T-cell (primary cell): ENCODE measurements at regions not wholly inside any gene's neighbourhood (a gene's known extent, or its start where the extent isn't known, plus 50 kb on each side); places are given as distances from the start of the nearest gene placed in this dataset.
"Not testable (repeated sequence)": the region's sequence is repeated elsewhere in the genome, so short reads cannot be mapped to it uniquely, and the experiment has no call there.

Source experiments
- ATAC-seq, 4 experiments: fragments of 200-7000 bp in 3 of 4; fragments of 150-1000 bp in 1 of 4; cut with Tn5 transposase; replicated peaks in 1 of 4; 1 replicate in 3 of 4; 2 replicates in 1 of 4; pipeline ENCODE4 v1.10.0; 2021; ENCODE audit warnings: moderate library complexity in 3 of 4, mild to moderate bottlenecking in 2 of 4, moderate number of reproducible peaks in 1 of 4
- CTCF ChIA-PET, 2 donors: fragments of 300-600 bp; sonication (Branson Sonifier 250); formaldehyde crosslinking; loops; one replicate each; lab custom pipeline; 2022; ENCODE audit warnings: antibody characterized with exemption in 2 of 2; lab: Charles Lee
- POLR2A ChIA-PET, 2 donors: fragments of 300-600 bp; sonication (Branson Sonifier 250); formaldehyde crosslinking; loops; one replicate each; lab custom pipeline; 2022; ENCODE audit warnings: antibody characterized with exemption in 2 of 2; lab: Charles Lee
- DNase-seq, 35 experiments: peaks; one replicate each; pipeline versions ENCODE4 v3.0.0 to v3.0.0-alpha.2; 2013 to 2023
- H3K27ac ChIP-seq: one replicate; pipeline ENCODE4 v1.5.1; 2013; ENCODE audit warnings: low read length
- H3K27me3 ChIP-seq, 2 experiments: replicated peaks in 1 of 2; 1 replicate in 1 of 2; 2 replicates in 1 of 2; pipeline versions ENCODE4 v1.6.1 to v1.7.0; 2013; ENCODE audit warnings: low read length in 1 of 2, mixed read lengths in 1 of 2; ENCODE audit not compliant: control insufficient read depth in 2 of 2, insufficient read depth in 2 of 2; ENCODE audit errors: extremely low read depth in 1 of 2
- H3K36me3 ChIP-seq, 2 donors: 1 replicate in 1 of 2; 2 replicates in 1 of 2; pipeline versions ENCODE4 v1.6.1 to v1.7.0; 2013; ENCODE audit warnings: low read length in 1 of 2; ENCODE audit not compliant: control insufficient read depth in 2 of 2, insufficient read depth in 1 of 2; ENCODE audit errors: extremely low read depth in 1 of 2
- H3K4me1 ChIP-seq, 2 experiments: 1 replicate in 1 of 2; 2 replicates in 1 of 2; pipeline versions ENCODE4 v1.6.1 to v1.7.0; 2013; ENCODE audit warnings: low read length in 2 of 2, mixed read lengths in 1 of 2; ENCODE audit not compliant: insufficient read depth in 2 of 2, control insufficient read depth in 1 of 2; ENCODE audit errors: extremely low read depth in 1 of 2
- H3K4me3 ChIP-seq, 2 donors: 1 replicate in 1 of 2; 2 replicates in 1 of 2; pipeline versions ENCODE4 v1.5.1 to v1.7.0; 2013; ENCODE audit warnings: mild to moderate bottlenecking in 2 of 2, low read length in 1 of 2, moderate library complexity in 1 of 2; ENCODE audit not compliant: control insufficient read depth in 1 of 2; ENCODE audit errors: extremely low read depth in 1 of 2
- H3K9me3 ChIP-seq: 2 replicates; pipeline ENCODE4 v1.7.0; 2013
- H3K27ac Mint-ChIP-seq, 2 donors: one replicate each; pipeline ENCODE4 v1.8.0; 2020 to 2021; ENCODE audit warnings: mild to moderate bottlenecking in 2 of 2, mixed read lengths in 2 of 2
- H3K27me3 Mint-ChIP-seq, 2 donors: one replicate each; pipeline ENCODE4 v1.8.0; 2021 to 2022; ENCODE audit warnings: mixed read lengths in 2 of 2
- H3K36me3 Mint-ChIP-seq: one replicate; pipeline ENCODE4 v1.8.0; 2021; ENCODE audit warnings: mixed read lengths
- H3K4me1 Mint-ChIP-seq, 3 donors: one replicate each; pipeline ENCODE4 v1.8.0; 2020 to 2022; ENCODE audit warnings: mixed read lengths in 3 of 3, mild to moderate bottlenecking in 1 of 3
- H3K4me3 Mint-ChIP-seq, 3 donors: one replicate each; pipeline ENCODE4 v1.8.0; 2020 to 2022; ENCODE audit warnings: mild to moderate bottlenecking in 3 of 3, mixed read lengths in 3 of 3, moderate library complexity in 3 of 3
- H3K9me3 Mint-ChIP-seq, 3 donors: one replicate each; pipeline ENCODE4 v1.8.0; 2020 to 2022; ENCODE audit warnings: mixed read lengths in 3 of 3
- WGBS: methylation state at CpG from one replicate; pipeline ENCODE4 v1.1.5; 2013; ENCODE audit warnings: missing lambda C conversion rate; ENCODE audit not compliant: insufficient coverage; 5-methylcytosine and 5-hydroxymethylcytosine counted together

DNA sequence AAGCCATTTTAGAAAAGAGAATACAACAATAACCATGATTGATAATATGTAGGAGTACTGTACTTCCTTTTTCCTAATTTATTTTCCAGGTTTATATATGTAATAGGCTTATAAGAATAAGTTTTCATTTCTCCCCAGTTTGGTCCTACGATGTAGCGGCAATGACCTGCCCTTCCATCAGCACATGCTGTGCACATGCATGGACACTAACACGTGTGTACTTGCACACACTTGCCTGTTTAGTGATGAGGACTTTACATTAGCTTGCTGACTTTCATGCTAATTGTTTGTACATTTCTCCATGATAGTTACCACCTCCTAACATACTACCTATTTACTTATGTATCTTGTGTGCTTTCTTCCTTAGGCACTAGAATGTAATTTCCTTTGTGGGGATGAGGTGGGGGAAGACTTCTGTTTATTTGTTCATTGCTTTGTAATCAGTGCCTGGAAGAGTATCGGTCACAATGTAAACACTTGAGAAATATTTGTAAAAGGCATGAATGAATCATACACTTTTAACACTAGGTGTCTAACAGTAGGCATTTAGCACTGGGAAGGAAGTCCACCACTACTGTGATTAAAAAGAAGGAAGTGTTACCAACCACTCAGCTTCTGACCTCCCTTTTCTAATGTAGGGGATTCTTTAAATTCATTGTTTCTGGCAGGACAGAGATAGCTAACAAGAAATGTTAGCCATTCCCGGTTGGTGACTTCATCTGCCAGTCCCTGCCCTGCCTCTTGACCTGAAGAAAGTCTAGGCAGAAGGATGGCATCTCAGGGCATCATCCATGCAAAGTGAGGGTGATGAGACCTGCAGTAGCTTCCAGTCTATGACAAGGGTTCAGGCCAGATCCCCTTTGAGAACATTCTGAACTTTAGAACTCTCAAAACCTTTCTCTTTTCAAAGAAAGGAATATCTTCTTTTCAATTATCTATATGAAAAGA, 120.2 kb upstream of the RAB18 start:
- ATAC-seq = no peak
- H3K27me3 ChIP-seq = peaks cover 0 to 3% of the 10 kb centered on the region in 2 experiments
- no peak overlapping the region for H3K4me3 ChIP-seq
- Mint-ChIP-seq H3K36me3 (no peaks in the 10 kb centered on the region), H3K4me1 (no peaks in the 10 kb centered on the region), H3K27me3 (peaks cover 20 to 38% of the 10 kb centered on the region in 2 donors), H3K4me3 (no peak overlapping the region), H3K27ac (no peak overlapping the region), H3K9me3 (peaks cover 0 to 7% (median 0%) of the 10 kb centered on the region in 3 donors)
- H3K27ac ChIP-seq = no peak overlapping the region
- no peak for DNase-seq
- H3K9me3 ChIP-seq = no peaks in the 10 kb centered on the region
- no peaks in the 10 kb centered on the region for H3K36me3 ChIP-seq
- no peaks in the 10 kb centered on the region for H3K4me1 ChIP-seq
- POLR2A ChIA-PET = no interaction called here
- CTCF ChIA-PET = interaction anchor here in 1 of 2 donors (0.6 kb wide), 1 partner anchor 11 kb away, joined by 5 read pairs; no protein-coding TSS in a partner anchor
- WGBS = 72% methylated on average over 3 of the region's 5 CpGs

- no peaks in the 10 kb centered on the region for H3K36me3 Mint-ChIP-seq
- peaks cover 20 to 42% of the 10 kb centered on the region in 2 donors for H3K27me3 Mint-ChIP-seq
- CTCF ChIA-PET = no interaction called here
- no peak overlapping the region for H3K4me3 Mint-ChIP-seq
- ATAC-seq (no peak), DNase-seq (no peak)
- no peaks in the 10 kb centered on the region for H3K36me3 ChIP-seq
- no CpG with 5 or more reads among the region's 3 CpGs for WGBS
- no peaks in the 10 kb centered on the region for H3K4me1 ChIP-seq
- no peaks in the 10 kb centered on the region for H3K4me1 Mint-ChIP-seq
- no peak overlapping the region for H3K27ac Mint-ChIP-seq
- no peak overlapping the region for H3K27ac ChIP-seq
- H3K27me3 ChIP-seq = peaks cover 0 to 2% of the 10 kb centered on the region in 2 experiments
- POLR2A ChIA-PET = no interaction called here
- peaks cover 0 to 7% (median 0%) of the 10 kb centered on the region in 3 donors for H3K9me3 Mint-ChIP-seq
- H3K4me3 ChIP-seq = no peak overlapping the region
- no peaks in the 10 kb centered on the region for H3K9me3 ChIP-seq
Observed at GRCh38 chr10:27382176-27382575, 121.9 kb upstream of the RAB18 start.

- Mint-ChIP-seq H3K36me3 (no peaks in the 10 kb centered on the region), H3K4me1 (no peaks in the 10 kb centered on the region), H3K27me3 (peaks cover 20 to 44% of the 10 kb centered on the region in 2 donors), H3K27ac (no peak overlapping the region), H3K4me3 (no peak overlapping the region), H3K9me3 (peaks cover 0 to 7% (median 0%) of the 10 kb centered on the region in 3 donors)
- CTCF ChIA-PET = no interaction called here
- ATAC-seq (no peak), DNase-seq (no peak)
- H3K36me3 ChIP-seq = no peaks in the 10 kb centered on the region
- no peak overlapping the region for H3K27ac ChIP-seq
- POLR2A ChIA-PET = interaction anchor here in 1 of 2 donors (0.5 kb wide), 1 partner anchor 958 kb away, joined by 12 read pairs; no protein-coding TSS in a partner anchor
- H3K4me1 ChIP-seq = no peaks in the 10 kb centered on the region
- H3K27me3 ChIP-seq = peaks cover 0 to 2% of the 10 kb centered on the region in 2 experiments
- H3K4me3 ChIP-seq = no peak overlapping the region
- no peaks in the 10 kb centered on the region for H3K9me3 ChIP-seq
- 100% methylated on average over 3 of the region's 6 CpGs for WGBS
Observed at GRCh38 chr10:27380929-27381358, 123.2 kb upstream of the RAB18 start.

GRCh38 chr10:27379041-27379440, 125.1 kb upstream of the RAB18 start:
- H3K36me3 ChIP-seq, H3K9me3 Mint-ChIP-seq, H3K36me3 Mint-ChIP-seq, H3K9me3 ChIP-seq, POLR2A ChIA-PET, H3K27ac ChIP-seq, H3K27me3 ChIP-seq, H3K4me1 Mint-ChIP-seq, H3K4me3 ChIP-seq, H3K27ac Mint-ChIP-seq, DNase-seq, H3K4me3 Mint-ChIP-seq, ATAC-seq, CTCF ChIA-PET, H3K4me1 ChIP-seq: not testable (repeated sequence)
- H3K27me3 Mint-ChIP-seq = peaks cover 14 to 33% of the 10 kb centered on the region in 2 donors
- no CpG with 5 or more reads among the region's 2 CpGs for WGBS

DNA sequence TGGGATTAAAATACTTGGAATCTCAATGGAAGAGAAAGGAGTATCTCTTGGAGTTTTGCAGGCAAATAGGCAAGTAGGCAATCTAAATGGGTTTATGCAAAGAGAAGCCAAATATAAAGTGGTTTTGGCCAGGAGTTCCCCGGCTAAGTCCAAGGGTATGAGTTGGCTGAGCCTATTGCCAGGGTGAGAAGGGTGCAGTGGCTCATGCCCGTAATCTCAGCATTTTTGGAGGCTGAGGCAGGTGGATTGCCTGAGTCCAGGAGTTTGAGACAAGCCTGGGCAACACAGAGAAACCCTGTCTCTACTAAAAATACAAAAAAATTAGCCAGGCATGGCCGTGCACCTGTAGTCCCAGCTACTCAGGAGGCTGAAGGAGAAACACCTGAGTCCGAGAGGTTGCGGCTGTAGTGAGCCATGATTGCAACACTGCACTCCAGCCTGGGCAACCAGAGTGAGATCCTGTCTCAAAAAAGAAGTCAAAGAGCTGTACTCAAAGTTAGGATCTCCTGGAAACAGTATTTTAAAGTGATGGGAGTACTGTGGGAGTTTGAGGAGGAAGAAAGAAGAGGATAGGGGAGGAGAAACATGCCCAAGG, 130.4 kb upstream of the RAB18 start:
- H3K9me3 Mint-ChIP-seq = no peaks in the 10 kb centered on the region
- Histone ChIP-seq H3K4me3 (no peak overlapping the region), H3K36me3 (no peaks in the 10 kb centered on the region), H3K4me1 (no peaks in the 10 kb centered on the region), H3K27ac (no peak overlapping the region), H3K27me3 (no peaks in the 10 kb centered on the region), H3K9me3 (no peaks in the 10 kb centered on the region)
- H3K27ac Mint-ChIP-seq = no peak overlapping the region
- POLR2A ChIA-PET = no interaction called here
- no peaks in the 10 kb centered on the region for H3K4me1 Mint-ChIP-seq
- H3K27me3 Mint-ChIP-seq = peaks cover 3 to 10% of the 10 kb centered on the region in 2 donors
- H3K36me3 Mint-ChIP-seq = no peaks in the 10 kb centered on the region
- no peak overlapping the region for H3K4me3 Mint-ChIP-seq
- ATAC-seq (no peak), DNase-seq (no peak)
- 90% methylated on average over 4 of the region's 5 CpGs for WGBS
- CTCF ChIA-PET = interaction anchor here in 1 of 2 donors (0.9 kb wide), 1 partner anchor 11 kb away, joined by 5 read pairs; no protein-coding TSS in a partner anchor

GRCh38 chr10:27372095-27372494, 131.5 kb upstream of the ACBD5 start:
- CTCF ChIA-PET = no interaction called here
- Mint-ChIP-seq H3K9me3 (no peaks in the 10 kb centered on the region), H3K4me3 (no peak overlapping the region), H3K27me3 (peaks cover 3 to 5% of the 10 kb centered on the region in 2 donors), H3K4me1 (no peaks in the 10 kb centered on the region), H3K27ac (no peak overlapping the region), H3K36me3 (no peaks in the 10 kb centered on the region)
- ATAC-seq (no peak), DNase-seq (no peak)
- Histone ChIP-seq H3K27me3 (no peaks in the 10 kb centered on the region), H3K4me1 (no peaks in the 10 kb centered on the region), H3K27ac (no peak overlapping the region), H3K9me3 (no peaks in the 10 kb centered on the region), H3K4me3 (no peak overlapping the region), H3K36me3 (no peaks in the 10 kb centered on the region)
- POLR2A ChIA-PET = no interaction called here
- WGBS = 100% methylated on average over 2 of the region's 5 CpGs
